GM12892 (cell line): ENCODE measurements at regions not wholly inside any gene's neighbourhood (a gene's known extent, or its start where the extent isn't known, plus 50 kb on each side); places are given as distances from the start of the nearest gene placed in this dataset.

Experiments
- POLR2A ChIP-seq: IDR thresholded peaks from 2 replicates; pipeline ENCODE4 v1.6.1; 2011; ENCODE audit warnings: low read depth, low read length, control low read depth
- POLR2AphosphoS5 ChIP-seq: IDR thresholded peaks from 2 replicates; pipeline ENCODE4 v1.6.1; 2011; ENCODE audit warnings: low read depth, low read length, control low read depth
- TAF1 ChIP-seq: IDR thresholded peaks from 2 replicates; pipeline ENCODE4 v1.6.1; 2011; ENCODE audit warnings: low read depth, mild to moderate bottlenecking, control low read depth, low read length, borderline replicate concordance

DNA sequence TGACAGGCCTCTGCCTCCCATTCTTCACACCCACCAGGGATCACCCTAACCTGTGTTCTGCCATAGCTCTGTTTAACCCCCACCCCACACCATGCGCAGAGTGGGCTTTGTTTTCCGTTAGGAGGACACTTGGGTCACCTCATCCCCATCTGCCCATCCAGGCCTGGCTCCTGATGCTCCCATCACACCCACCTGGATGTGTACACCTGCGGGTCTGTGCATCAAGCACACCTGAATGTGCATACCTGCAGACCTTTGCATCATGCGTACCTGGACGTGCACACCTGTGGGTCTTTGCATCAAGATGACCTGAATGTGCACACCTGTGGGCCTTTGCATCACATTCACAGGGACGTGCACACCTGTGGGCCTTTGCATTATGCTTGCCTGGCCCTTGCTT, 835.8 kb upstream of the TMEM132C start:
- TF ChIP-seq POLR2A (no peak), POLR2AphosphoS5 (no peak), TAF1 (no peak)
